ENCODE measurements at regions not wholly inside any gene's neighbourhood (a gene's known extent, or its start where the extent isn't known, plus 50 kb on each side); places are given as distances from the start of the nearest gene placed in this dataset.

DNA sequence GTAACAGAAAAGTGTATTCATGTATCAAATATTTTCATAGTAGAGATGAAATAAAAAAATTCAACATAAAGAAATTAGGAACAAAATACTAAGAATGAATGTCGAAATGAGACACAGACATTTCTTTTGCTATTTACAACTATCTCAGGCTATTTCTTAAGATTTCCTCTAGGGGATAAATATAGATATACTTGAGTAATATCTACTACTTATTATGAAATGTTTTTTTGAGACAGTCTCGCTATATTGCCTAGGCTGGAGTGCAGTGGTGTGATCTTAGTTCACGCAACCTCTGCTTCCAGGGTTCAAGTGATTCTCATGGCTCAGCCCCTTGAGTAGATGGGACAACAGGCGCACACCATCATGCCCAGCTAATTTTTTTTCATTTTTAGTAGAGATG, 326.1 kb downstream of the RNF144A start:
- Histone ChIP-seq H3K4me1 (no peaks in the 10 kb centered on the region), H3K27me3 (no peaks in the 10 kb centered on the region), H3K9me3 (no peaks in the 10 kb centered on the region), H3K4me3 (no peak overlapping the region), H3K36me3 (no peaks in the 10 kb centered on the region), H3K27ac (no peak overlapping the region)
- 65 to 95% methylated on average over 4 of the region's 4 CpGs for WGBS, 2 donors (ENCODE audit: low coverage in 1 of 2)
- DNase-seq, result no peak
- intact Hi-C loops (cut with DNase I; ENCODE audit: low total_unique reads) (no loop called here), in situ Hi-C loops (cut with MboI; ENCODE audit: low pct_ligation_motif_present in 1 of 4, low pct_unique_long_range_greater_than_20kb in 1 of 4, low sequenced_read_pairs in 3 of 4) (no loop called here)
- TF ChIP-seq EP300 (IDR thresholded peaks at IDR 0.05; ENCODE audit: low read depth) (no peak), POLR2A (IDR thresholded peaks at IDR 0.05) (no peak), POLR2AphosphoS5 (IDR thresholded peaks at IDR 0.05) (no peak)
- TF ChIP-seq, protein P1, sequence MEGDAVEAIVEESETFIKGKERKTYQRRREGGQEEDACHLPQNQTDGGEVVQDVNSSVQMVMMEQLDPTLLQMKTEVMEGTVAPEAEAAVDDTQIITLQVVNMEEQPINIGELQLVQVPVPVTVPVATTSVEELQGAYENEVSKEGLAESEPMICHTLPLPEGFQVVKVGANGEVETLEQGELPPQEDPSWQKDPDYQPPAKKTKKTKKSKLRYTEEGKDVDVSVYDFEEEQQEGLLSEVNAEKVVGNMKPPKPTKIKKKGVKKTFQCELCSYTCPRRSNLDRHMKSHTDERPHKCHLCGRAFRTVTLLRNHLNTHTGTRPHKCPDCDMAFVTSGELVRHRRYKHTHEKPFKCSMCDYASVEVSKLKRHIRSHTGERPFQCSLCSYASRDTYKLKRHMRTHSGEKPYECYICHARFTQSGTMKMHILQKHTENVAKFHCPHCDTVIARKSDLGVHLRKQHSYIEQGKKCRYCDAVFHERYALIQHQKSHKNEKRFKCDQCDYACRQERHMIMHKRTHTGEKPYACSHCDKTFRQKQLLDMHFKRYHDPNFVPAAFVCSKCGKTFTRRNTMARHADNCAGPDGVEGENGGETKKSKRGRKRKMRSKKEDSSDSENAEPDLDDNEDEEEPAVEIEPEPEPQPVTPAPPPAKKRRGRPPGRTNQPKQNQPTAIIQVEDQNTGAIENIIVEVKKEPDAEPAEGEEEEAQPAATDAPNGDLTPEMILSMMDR (IDR thresholded peaks at IDR 0.05), result no peak

DNA sequence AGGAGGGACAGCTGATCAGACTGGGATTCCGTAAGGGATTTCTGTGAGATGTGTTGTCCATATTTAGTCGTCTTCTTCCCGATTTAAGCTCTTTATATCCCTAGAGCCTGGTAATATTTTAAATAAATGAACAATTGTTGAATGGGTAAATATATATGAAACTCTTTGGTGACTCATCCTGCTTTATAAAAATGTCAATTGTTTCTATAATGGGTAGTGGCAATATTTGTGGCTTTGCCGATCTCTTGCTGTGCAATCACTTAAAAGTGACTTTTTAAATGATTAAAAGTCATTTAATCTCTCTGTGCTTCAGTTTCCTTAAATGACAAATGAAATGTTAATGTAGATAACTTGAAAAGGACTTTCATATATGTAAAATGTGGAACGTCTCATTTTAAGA, 339.2 kb downstream of the RNF144A start:
- H3K4me3 ChIP-seq, result no peak overlapping the region
- no peaks in the 10 kb centered on the region for H3K9me3 ChIP-seq
- H3K4me1 ChIP-seq, result no peaks in the 10 kb centered on the region
- no peak for DNase-seq
- intact Hi-C loops (cut with DNase I; ENCODE audit: low total_unique reads) (no loop called here), in situ Hi-C loops (cut with MboI; ENCODE audit: low pct_ligation_motif_present in 1 of 4, low pct_unique_long_range_greater_than_20kb in 1 of 4, low sequenced_read_pairs in 3 of 4) (no loop called here)
- no peaks in the 10 kb centered on the region for H3K36me3 ChIP-seq
- no peaks in the 10 kb centered on the region for H3K27me3 ChIP-seq
- no peak overlapping the region for H3K27ac ChIP-seq
- WGBS, 2 donors (ENCODE audit: low coverage in 1 of 2), result 67 to 77% methylated on average over 5 of the region's 5 CpGs
- TF ChIP-seq EP300 (IDR thresholded peaks at IDR 0.05; ENCODE audit: low read depth), result no peak
- no peak for TF ChIP-seq POLR2A (IDR thresholded peaks at IDR 0.05)
- TF ChIP-seq POLR2AphosphoS5 (IDR thresholded peaks at IDR 0.05), result no peak
- TF ChIP-seq, protein P1 (IDR thresholded peaks at IDR 0.05), result no peak

DNA sequence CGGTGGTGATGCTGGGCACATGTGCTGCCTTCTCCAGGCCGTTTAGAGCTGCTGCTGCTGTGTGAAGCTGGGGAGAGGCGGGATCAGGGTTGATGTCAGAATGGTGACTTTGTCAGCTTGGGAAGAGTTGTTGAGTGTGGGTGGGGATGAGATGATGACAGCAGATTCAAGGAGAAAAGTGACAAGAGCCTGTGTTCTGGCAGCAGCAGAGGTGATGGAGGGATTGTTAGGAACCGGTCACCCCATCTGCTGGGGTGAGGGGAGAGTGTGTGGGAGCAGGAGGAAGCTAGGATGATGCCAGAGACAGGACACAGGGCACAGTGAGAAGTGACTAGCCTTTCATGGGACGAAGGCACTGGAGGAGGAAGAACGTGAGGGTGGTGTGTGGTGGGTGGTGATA, 345.5 kb downstream of the RNF144A start:
- Histone ChIP-seq H3K36me3 (no peaks in the 10 kb centered on the region), H3K27me3 (no peaks in the 10 kb centered on the region), H3K27ac (no peak overlapping the region), H3K4me1 (no peaks in the 10 kb centered on the region), H3K9me3 (no peaks in the 10 kb centered on the region), H3K4me3 (no peak overlapping the region)
- TF ChIP-seq POLR2A (IDR thresholded peaks at IDR 0.05) (no peak), POLR2AphosphoS5 (IDR thresholded peaks at IDR 0.05) (no peak), EP300 (IDR thresholded peaks at IDR 0.05; ENCODE audit: low read depth) (no peak)
- TF ChIP-seq, protein P1 (IDR thresholded peaks at IDR 0.05), result no peak
- whole genome bisulfite sequencing, 2 donors (ENCODE audit: low coverage in 1 of 2), result 54 to 76% methylated on average over 6 of the region's 6 CpGs
- in situ Hi-C loops (cut with MboI; ENCODE audit: low pct_ligation_motif_present in 1 of 4, low pct_unique_long_range_greater_than_20kb in 1 of 4, low sequenced_read_pairs in 3 of 4), result no loop called here
- DNase-seq, result no peak
- intact Hi-C loops (cut with DNase I; ENCODE audit: low total_unique reads), result no loop called here

DNA sequence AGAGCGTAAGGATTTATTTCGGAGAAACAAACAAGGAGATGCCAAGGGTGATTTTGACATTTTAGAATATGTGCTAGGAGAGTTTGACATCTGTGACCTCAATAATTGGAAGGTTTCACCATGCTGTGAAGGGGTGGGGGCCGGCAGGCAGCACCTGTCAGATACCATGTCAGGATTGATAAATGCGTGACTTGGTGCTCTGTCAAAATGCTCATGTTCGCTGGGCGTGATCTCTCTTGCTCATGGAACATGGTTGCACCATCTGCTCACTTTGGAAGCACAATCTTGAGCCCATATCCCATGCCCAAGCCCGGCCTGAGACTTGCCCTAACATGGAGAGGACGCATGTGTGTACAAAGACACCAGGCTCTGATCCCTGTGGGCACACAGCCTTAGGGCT, 347.6 kb downstream of the RNF144A start:
- Histone ChIP-seq H3K27ac (no peak overlapping the region), H3K4me1 (no peaks in the 10 kb centered on the region), H3K27me3 (no peaks in the 10 kb centered on the region), H3K36me3 (no peaks in the 10 kb centered on the region), H3K4me3 (no peak overlapping the region), H3K9me3 (no peaks in the 10 kb centered on the region)
- in situ Hi-C loops (cut with MboI; ENCODE audit: low pct_ligation_motif_present in 1 of 4, low pct_unique_long_range_greater_than_20kb in 1 of 4, low sequenced_read_pairs in 3 of 4) (no loop called here), intact Hi-C loops (cut with DNase I; ENCODE audit: low total_unique reads) (no loop called here)
- 40 to 89% methylated on average over 1 to 8 of the region's 8 CpGs for WGBS, 2 donors (ENCODE audit: low coverage in 1 of 2)
- DNase-seq, result no peak
- no peak for TF ChIP-seq POLR2A (IDR thresholded peaks at IDR 0.05)
- TF ChIP-seq POLR2AphosphoS5 (IDR thresholded peaks at IDR 0.05), result no peak
- TF ChIP-seq EP300 (IDR thresholded peaks at IDR 0.05; ENCODE audit: low read depth), result no peak
- TF ChIP-seq, protein P1 (IDR thresholded peaks at IDR 0.05), result no peak
